CD4-positive, alpha-beta T cell (primary cell): ENCODE measurements at regions not wholly inside any gene's neighbourhood (a gene's known extent, or its start where the extent isn't known, plus 50 kb on each side); places are given as distances from the start of the nearest gene placed in this dataset.

Experiments
- ATAC-seq: fragments of 200-7000 bp; cut with Tn5 transposase; one replicate; pipeline ENCODE4 v1.10.0; 2022; ENCODE audit warnings: mild to moderate bottlenecking; ENCODE audit not compliant: poor library complexity
- CTCF ChIA-PET: fragments of 350-600 bp; sonication (Branson Sonifier 250); formaldehyde crosslinking; loops from one replicate; lab custom pipeline; 2021; ENCODE audit warnings: antibody characterized with exemption, inconsistent platforms; lab: Charles Lee
- POLR2A ChIA-PET: fragments of 350-600 bp; sonication (Branson Sonifier 250); formaldehyde crosslinking; loops from one replicate; lab custom pipeline; 2021; ENCODE audit warnings: antibody characterized with exemption, inconsistent platforms; lab: Charles Lee
- DNase-seq, 14 experiments: peaks; one replicate each; pipeline ENCODE4 v3.0.0-alpha.2; 2013 to 2020; ENCODE audit warnings: mixed read lengths in 2 of 14
- H3K27ac ChIP-seq, 2 donors: one replicate each; pipeline versions ENCODE4 v1.5.1 to v1.7.0; 2013; ENCODE audit warnings: low read length in 2 of 2, low read depth in 1 of 2, mild to moderate bottlenecking in 1 of 2
- H3K27me3 ChIP-seq, 2 experiments: 1 replicate in 1 of 2; 2 replicates in 1 of 2; pipeline versions ENCODE4 v1.6.1 to v1.7.0; 2013; ENCODE audit warnings: low read length in 2 of 2, control low read depth in 1 of 2, mild to moderate bottlenecking in 1 of 2, moderate library complexity in 1 of 2; ENCODE audit not compliant: insufficient read depth in 2 of 2, control insufficient read depth in 1 of 2
- H3K36me3 ChIP-seq: one replicate; pipeline ENCODE4 v1.6.1; 2013; ENCODE audit warnings: low read length, control low read depth; ENCODE audit not compliant: insufficient read depth
- H3K4me1 ChIP-seq: one replicate; pipeline ENCODE4 v1.6.1; 2013; ENCODE audit warnings: low read length, control low read depth; ENCODE audit not compliant: insufficient read depth
- H3K4me3 ChIP-seq: one replicate; pipeline ENCODE4 v1.5.1; 2013; ENCODE audit warnings: mild to moderate bottlenecking, low read length, moderate library complexity
- H3K9me3 ChIP-seq, 2 experiments: 1 replicate in 1 of 2; 2 replicates in 1 of 2; pipeline versions ENCODE4 v1.6.1 to v1.7.0; 2013; ENCODE audit warnings: low read length in 2 of 2, mild to moderate bottlenecking in 2 of 2, control low read depth in 1 of 2, moderate library complexity in 1 of 2; ENCODE audit not compliant: control insufficient read depth in 1 of 2, insufficient read depth in 1 of 2
- H3K27ac Mint-ChIP-seq: one replicate; pipeline ENCODE4 v1.8.0; 2020; ENCODE audit warnings: mixed read lengths
- H3K27me3 Mint-ChIP-seq: one replicate; pipeline ENCODE4 v1.8.0; 2021; ENCODE audit warnings: mixed read lengths
- H3K36me3 Mint-ChIP-seq: one replicate; pipeline ENCODE4 v1.8.0; 2021; ENCODE audit warnings: low read depth, mixed read lengths
- H3K4me1 Mint-ChIP-seq: one replicate; pipeline ENCODE4 v1.8.0; 2021; ENCODE audit warnings: low read depth, mixed read lengths
- H3K4me3 Mint-ChIP-seq: one replicate; pipeline ENCODE4 v1.8.0; 2020; ENCODE audit warnings: mild to moderate bottlenecking, mixed read lengths
- H3K9me3 Mint-ChIP-seq: one replicate; pipeline ENCODE4 v1.8.0; 2020; ENCODE audit warnings: mixed read lengths
- CTCF ChIP-seq: fragments of 200-600 bp; IDR thresholded peaks from one replicate; pipeline ENCODE4 v1.8.0; 2022; ENCODE audit warnings: antibody characterized with exemption, mild to moderate bottlenecking
- intact Hi-C, 2 experiments: fragments of 100-400 bp; cut with DNase I in 1 of 2; cut with micrococcal nuclease in 1 of 2; formaldehyde crosslinking; loops; one replicate each; pipeline versions ENCODE4 v1.15.1 to v1.9.0; 2023 to 2025; cut with DNase I, micrococcal nuclease

GRCh38 chr9:119844431-119844830, 475.2 kb upstream of the BRINP1 start:
- no peak overlapping the region for H3K4me3 ChIP-seq
- H3K4me1 ChIP-seq, result no peaks in the 10 kb centered on the region
- Mint-ChIP-seq H3K9me3 (peaks cover 4% of the 10 kb centered on the region), H3K4me1 (no peaks in the 10 kb centered on the region), H3K4me3 (no peak overlapping the region), H3K36me3 (no peaks in the 10 kb centered on the region), H3K27ac (no peak overlapping the region), H3K27me3 (no peaks in the 10 kb centered on the region)
- no peak for TF ChIP-seq CTCF
- CTCF ChIA-PET, result no interaction called here
- no peak overlapping the region for H3K27ac ChIP-seq
- no peaks in the 10 kb centered on the region for H3K36me3 ChIP-seq
- H3K9me3 ChIP-seq, result peaks cover 0 to 3% of the 10 kb centered on the region in 2 experiments
- ATAC-seq (no peak), DNase-seq (no peak)
- intact Hi-C loops, result no loop called here
- POLR2A ChIA-PET, result no interaction called here
- H3K27me3 ChIP-seq, result no peaks in the 10 kb centered on the region

- no peak for TF ChIP-seq CTCF
- ATAC-seq, result no peak
- CTCF ChIA-PET, result no interaction called here
- H3K27ac Mint-ChIP-seq, result no peak overlapping the region
- Histone ChIP-seq H3K4me1 (no peaks in the 10 kb centered on the region), H3K4me3 (no peak overlapping the region), H3K9me3 (peaks cover 0 to 11% of the 10 kb centered on the region in 2 experiments), H3K27me3 (no peaks in the 10 kb centered on the region), H3K36me3 (no peaks in the 10 kb centered on the region), H3K27ac (no peak overlapping the region)
- DNase-seq, result no peak
- POLR2A ChIA-PET, result no interaction called here
- peaks cover 2% of the 10 kb centered on the region for H3K9me3 Mint-ChIP-seq
- no peaks in the 10 kb centered on the region for H3K4me1 Mint-ChIP-seq
- no peaks in the 10 kb centered on the region for H3K27me3 Mint-ChIP-seq
- H3K36me3 Mint-ChIP-seq, result no peaks in the 10 kb centered on the region
- intact Hi-C loops, result no loop called here
- no peak overlapping the region for H3K4me3 Mint-ChIP-seq
These were observed 471.8 kb upstream of the BRINP1 start for GRCh38 chr9:119841016-119841415.

GRCh38 chr9:119839888-119840287, 470.7 kb upstream of the BRINP1 start:
- no peak for DNase-seq
- H3K27ac ChIP-seq, result no peak overlapping the region
- peaks cover 0 to 18% of the 10 kb centered on the region in 2 experiments for H3K9me3 ChIP-seq
- Mint-ChIP-seq H3K9me3 (peaks cover 2% of the 10 kb centered on the region), H3K4me1 (no peaks in the 10 kb centered on the region), H3K27me3 (no peaks in the 10 kb centered on the region), H3K27ac (no peak overlapping the region), H3K4me3 (no peak overlapping the region), H3K36me3 (no peaks in the 10 kb centered on the region)
- no peak overlapping the region for H3K4me3 ChIP-seq
- TF ChIP-seq CTCF, result no peak
- intact Hi-C loops, result no loop called here
- H3K4me1 ChIP-seq, result no peaks in the 10 kb centered on the region
- POLR2A ChIA-PET, result no interaction called here
- H3K27me3 ChIP-seq, result no peaks in the 10 kb centered on the region
- ATAC-seq, result no peak
- no peaks in the 10 kb centered on the region for H3K36me3 ChIP-seq
- CTCF ChIA-PET, result no interaction called here
